ENCODE measurements at regions not wholly inside any gene's neighbourhood (a gene's known extent, or its start where the extent isn't known, plus 50 kb on each side); places are given as distances from the start of the nearest gene placed in this dataset.

DNA sequence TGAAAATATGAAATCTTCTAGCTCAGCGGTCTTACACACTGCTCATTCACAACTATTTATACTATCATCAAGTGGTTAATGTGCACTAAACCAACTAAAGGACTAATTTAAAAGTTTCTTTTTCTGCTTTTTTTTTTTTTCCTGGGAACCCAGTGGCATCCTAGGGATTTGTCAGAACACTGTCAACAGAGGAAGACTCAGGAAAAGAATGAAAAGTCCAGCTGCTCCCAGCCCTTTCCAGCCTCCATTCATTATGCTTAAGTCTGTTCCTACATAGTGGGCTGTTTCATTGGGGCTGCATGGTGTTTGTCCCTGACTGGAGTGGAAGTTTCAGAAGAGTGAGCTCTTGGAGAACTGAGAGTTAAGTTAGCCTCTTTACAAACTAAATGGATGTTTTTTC is 391.1 kb downstream of the AASDHPPT start:
- no peak for DNase-seq (ENCODE audit: low spot score)
- TF ChIP-seq, protein P1, sequence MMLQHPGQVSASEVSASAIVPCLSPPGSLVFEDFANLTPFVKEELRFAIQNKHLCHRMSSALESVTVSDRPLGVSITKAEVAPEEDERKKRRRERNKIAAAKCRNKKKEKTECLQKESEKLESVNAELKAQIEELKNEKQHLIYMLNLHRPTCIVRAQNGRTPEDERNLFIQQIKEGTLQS (IDR thresholded peaks at IDR 0.05), result no peak
- TF ChIP-seq GABPA (IDR thresholded peaks at IDR 0.05 in 1 of 2, conservative IDR thresholded peaks at IDR 0.05 in 1 of 2), result no peak
- TF ChIP-seq FOXA2 (IDR thresholded peaks at IDR 0.05), result no peak
- no peak for TF ChIP-seq JUND (IDR thresholded peaks at IDR 0.05)
- TF ChIP-seq YY1 (IDR thresholded peaks at IDR 0.05), result no peak
- no peak for TF ChIP-seq CTCF (IDR thresholded peaks at IDR 0.05; ENCODE audit: low read depth, low read length, missing input control)
- Histone ChIP-seq H3K27me3 (ENCODE audit: control insufficient read depth in 4 of 4, insufficient read depth in 4 of 4, low read length in 3 of 4) (no peaks in the 10 kb centered on the region), H3K36me3 (ENCODE audit: control insufficient read depth in 4 of 4, insufficient read depth in 3 of 4, low read depth in 1 of 4, low read length in 3 of 4) (no peaks in the 10 kb centered on the region), H3K9ac (ENCODE audit: low read depth in 1 of 2, low read length in 2 of 2) (no peak overlapping the region), H3K4me1 (ENCODE audit: control insufficient read depth in 4 of 4, insufficient read depth in 4 of 4, low read length in 3 of 4) (no peaks in the 10 kb centered on the region), H3K27ac (ENCODE audit: low read depth in 1 of 2, low read length in 2 of 2) (no peak overlapping the region), H3K4me3 (ENCODE audit: low read depth in 1 of 3, low read length in 3 of 3) (no peak overlapping the region), H3K9me3 (ENCODE audit: control insufficient read depth in 4 of 4, low read length in 3 of 4) (no peaks in the 10 kb centered on the region)
- WGBS, result 90% methylated on average over 1 of the region's 1 CpG

DNA sequence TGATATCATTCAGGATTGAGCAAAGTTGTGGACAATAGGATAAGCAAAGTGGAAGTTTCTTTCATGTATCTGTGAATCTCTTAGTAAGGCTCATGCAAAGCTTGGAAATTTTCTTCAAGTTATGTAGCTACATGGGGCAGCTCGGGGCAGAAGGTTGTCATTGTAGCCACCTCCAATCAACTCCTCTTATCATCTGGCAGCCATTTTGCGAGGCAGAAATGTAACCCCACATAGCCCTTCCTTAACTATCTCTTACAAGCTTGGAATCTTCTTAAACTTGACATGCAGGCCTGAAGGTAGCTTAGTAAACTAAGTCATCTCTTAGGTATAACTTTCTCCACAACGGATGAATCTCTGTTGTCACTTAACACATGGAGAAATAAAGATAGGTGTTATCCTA is 392.8 kb downstream of the AASDHPPT start:
- Histone ChIP-seq H3K27me3 (ENCODE audit: control insufficient read depth in 4 of 4, insufficient read depth in 4 of 4, low read length in 3 of 4) (no peaks in the 10 kb centered on the region), H3K9ac (ENCODE audit: low read depth in 1 of 2, low read length in 2 of 2) (no peak overlapping the region), H3K4me1 (ENCODE audit: control insufficient read depth in 4 of 4, insufficient read depth in 4 of 4, low read length in 3 of 4) (no peaks in the 10 kb centered on the region), H3K4me3 (ENCODE audit: low read depth in 1 of 3, low read length in 3 of 3) (no peak overlapping the region), H3K9me3 (ENCODE audit: control insufficient read depth in 4 of 4, low read length in 3 of 4) (peaks cover 0 to 3% (median 0%) of the 10 kb centered on the region in 4 donors), H3K27ac (ENCODE audit: low read depth in 1 of 2, low read length in 2 of 2) (no peak overlapping the region), H3K36me3 (ENCODE audit: control insufficient read depth in 4 of 4, insufficient read depth in 3 of 4, low read depth in 1 of 4, low read length in 3 of 4) (no peaks in the 10 kb centered on the region)
- TF ChIP-seq NR2F2 (IDR thresholded peaks at IDR 0.05) (no peak), GABPA (IDR thresholded peaks at IDR 0.05 in 1 of 2, conservative IDR thresholded peaks at IDR 0.05 in 1 of 2) (no peak), JUND (IDR thresholded peaks at IDR 0.05) (no peak), CTCF (IDR thresholded peaks at IDR 0.05; ENCODE audit: low read depth, low read length, missing input control) (no peak), HNF4A (conservative IDR thresholded peaks at IDR 0.05) (no peak), REST (IDR thresholded peaks at IDR 0.05) (no peak), FOXA1 (IDR thresholded peaks at IDR 0.05) (no peak), RAD21 (IDR thresholded peaks at IDR 0.05) (no peak), TAF1 (conservative IDR thresholded peaks at IDR 0.05) (no peak), HNF4G (IDR thresholded peaks at IDR 0.05) (no peak), EGR1 (IDR thresholded peaks at IDR 0.05; ENCODE audit: low read depth in 2 of 2) (no peak), YY1 (IDR thresholded peaks at IDR 0.05) (no peak), RXRA (IDR thresholded peaks at IDR 0.05) (no peak), SP1 (IDR thresholded peaks at IDR 0.05) (no peak), FOXA2 (IDR thresholded peaks at IDR 0.05) (no peak)
- TF ChIP-seq, protein P1 (IDR thresholded peaks at IDR 0.05), result no peak
- TF ChIP-seq, protein P2, sequence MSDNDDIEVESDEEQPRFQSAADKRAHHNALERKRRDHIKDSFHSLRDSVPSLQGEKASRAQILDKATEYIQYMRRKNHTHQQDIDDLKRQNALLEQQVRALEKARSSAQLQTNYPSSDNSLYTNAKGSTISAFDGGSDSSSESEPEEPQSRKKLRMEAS (IDR thresholded peaks at IDR 0.05), result no peak
- TF ChIP-seq, protein P3, sequence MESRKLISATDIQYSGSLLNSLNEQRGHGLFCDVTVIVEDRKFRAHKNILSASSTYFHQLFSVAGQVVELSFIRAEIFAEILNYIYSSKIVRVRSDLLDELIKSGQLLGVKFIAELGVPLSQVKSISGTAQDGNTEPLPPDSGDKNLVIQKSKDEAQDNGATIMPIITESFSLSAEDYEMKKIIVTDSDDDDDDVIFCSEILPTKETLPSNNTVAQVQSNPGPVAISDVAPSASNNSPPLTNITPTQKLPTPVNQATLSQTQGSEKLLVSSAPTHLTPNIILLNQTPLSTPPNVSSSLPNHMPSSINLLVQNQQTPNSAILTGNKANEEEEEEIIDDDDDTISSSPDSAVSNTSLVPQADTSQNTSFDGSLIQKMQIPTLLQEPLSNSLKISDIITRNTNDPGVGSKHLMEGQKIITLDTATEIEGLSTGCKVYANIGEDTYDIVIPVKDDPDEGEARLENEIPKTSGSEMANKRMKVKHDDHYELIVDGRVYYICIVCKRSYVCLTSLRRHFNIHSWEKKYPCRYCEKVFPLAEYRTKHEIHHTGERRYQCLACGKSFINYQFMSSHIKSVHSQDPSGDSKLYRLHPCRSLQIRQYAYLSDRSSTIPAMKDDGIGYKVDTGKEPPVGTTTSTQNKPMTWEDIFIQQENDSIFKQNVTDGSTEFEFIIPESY (IDR thresholded peaks at IDR 0.05), result no peak
- DNase-seq (ENCODE audit: low spot score), result no peak
- 58% methylated on average over 3 of the region's 3 CpGs for WGBS
